ENCODE measurements at regions not wholly inside any gene's neighbourhood (a gene's known extent, or its start where the extent isn't known, plus 50 kb on each side); places are given as distances from the start of the nearest gene placed in this dataset.

DNA sequence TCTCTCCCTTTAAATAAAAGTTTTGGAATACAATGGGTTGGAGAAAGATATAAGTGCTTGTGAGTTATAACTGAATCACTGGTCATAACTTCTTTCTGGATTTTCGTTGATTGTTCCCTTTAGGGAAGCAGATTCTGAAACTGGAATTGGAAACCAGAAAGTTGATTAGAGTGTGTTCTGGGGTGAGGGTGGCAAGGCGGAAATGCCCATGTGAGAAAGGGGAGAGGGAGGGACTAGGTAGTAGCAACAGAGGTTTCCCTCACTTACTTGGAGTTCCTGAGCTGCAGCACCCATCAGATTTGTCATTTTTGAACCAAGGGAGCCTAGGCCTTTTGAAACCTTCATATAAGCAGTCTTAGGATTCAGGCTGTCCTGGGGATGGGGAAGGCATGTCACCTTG is 453.4 kb downstream of the KCNJ3 start:
- Histone ChIP-seq H3K9me1 (replicated peaks; ENCODE audit: control insufficient read depth, extremely low read depth, insufficient read depth, low read length) (no peaks in the 10 kb centered on the region), H2AFZ (ENCODE audit: low read depth, low read length) (no peak overlapping the region), H4K20me1 (replicated peaks; ENCODE audit: control insufficient read depth, extremely low read depth, insufficient read depth, low read length) (no peaks in the 10 kb centered on the region), H3K27me3 (ENCODE audit: control insufficient read depth in 2 of 2, insufficient read depth in 2 of 2, low read length in 2 of 2) (no peaks in the 10 kb centered on the region), H3K27ac (ENCODE audit: insufficient read depth, low read depth, low read length) (no peak overlapping the region), H3K36me3 (ENCODE audit: control insufficient read depth in 2 of 2, extremely low read depth in 1 of 2, insufficient read depth in 2 of 2, low read length in 2 of 2) (no peaks in the 10 kb centered on the region), H3K9ac (replicated peaks; ENCODE audit: extremely low read depth, insufficient read depth, low read length) (no peak overlapping the region), H3K4me3 (replicated peaks in 1 of 3; ENCODE audit: insufficient read depth in 1 of 3, low read depth in 1 of 3, low read length in 3 of 3) (no peak overlapping the region), H3K4me2 (ENCODE audit: insufficient read depth, low read length) (no peak overlapping the region), H3K9me3 (replicated peaks; ENCODE audit: control insufficient read depth, insufficient read depth, low read length) (no peaks in the 10 kb centered on the region), H3K79me2 (ENCODE audit: control insufficient read depth, insufficient read depth, low read length) (no peaks in the 10 kb centered on the region), H3K4me1 (ENCODE audit: control insufficient read depth, extremely low read depth, insufficient read depth, low read length) (no peaks in the 10 kb centered on the region)
- ChIA-PET POLR2A (no interaction called here), CTCF (interaction anchor here (0.5 to 1.3 kb wide), 6 partner anchors 9 to 750 kb away, joined by 3 to 5 read pairs (median 3); no protein-coding TSS in a partner anchor)
- dilution Hi-C loops (cut with MboI; ENCODE audit: extremely low pct_ligation_motif_present, low sequenced_read_pairs) (no loop called here), intact Hi-C loops (cut with micrococcal nuclease) (no loop called here)
- no peak for TF ChIP-seq EZH2 (IDR thresholded peaks at IDR 0.05; ENCODE audit: borderline replicate concordance, low read depth, low read length, severe bottlenecking)
- TF ChIP-seq MYC (IDR thresholded peaks at IDR 0.05; ENCODE audit: low read depth, low read length) = no peak
- TF ChIP-seq, protein P1, sequence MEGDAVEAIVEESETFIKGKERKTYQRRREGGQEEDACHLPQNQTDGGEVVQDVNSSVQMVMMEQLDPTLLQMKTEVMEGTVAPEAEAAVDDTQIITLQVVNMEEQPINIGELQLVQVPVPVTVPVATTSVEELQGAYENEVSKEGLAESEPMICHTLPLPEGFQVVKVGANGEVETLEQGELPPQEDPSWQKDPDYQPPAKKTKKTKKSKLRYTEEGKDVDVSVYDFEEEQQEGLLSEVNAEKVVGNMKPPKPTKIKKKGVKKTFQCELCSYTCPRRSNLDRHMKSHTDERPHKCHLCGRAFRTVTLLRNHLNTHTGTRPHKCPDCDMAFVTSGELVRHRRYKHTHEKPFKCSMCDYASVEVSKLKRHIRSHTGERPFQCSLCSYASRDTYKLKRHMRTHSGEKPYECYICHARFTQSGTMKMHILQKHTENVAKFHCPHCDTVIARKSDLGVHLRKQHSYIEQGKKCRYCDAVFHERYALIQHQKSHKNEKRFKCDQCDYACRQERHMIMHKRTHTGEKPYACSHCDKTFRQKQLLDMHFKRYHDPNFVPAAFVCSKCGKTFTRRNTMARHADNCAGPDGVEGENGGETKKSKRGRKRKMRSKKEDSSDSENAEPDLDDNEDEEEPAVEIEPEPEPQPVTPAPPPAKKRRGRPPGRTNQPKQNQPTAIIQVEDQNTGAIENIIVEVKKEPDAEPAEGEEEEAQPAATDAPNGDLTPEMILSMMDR (IDR thresholded peaks at IDR 0.05; ENCODE audit: extremely low read depth in 1 of 2, insufficient read depth in 1 of 2, low read depth in 1 of 2, low read length in 2 of 2) = no peak
- TF ChIP-seq GATA2 (IDR thresholded peaks at IDR 0.05; ENCODE audit: insufficient read depth, insufficient read length, low read depth, low read length) = no peak
- TF ChIP-seq POLR2AphosphoS5 (IDR thresholded peaks at IDR 0.05; ENCODE audit: insufficient read depth, low read depth, low read length) = no peak
- TF ChIP-seq POLR2A (IDR thresholded peaks at IDR 0.05; ENCODE audit: low read depth, low read length) = no peak
- no peak for TF ChIP-seq FOS (IDR thresholded peaks at IDR 0.05; ENCODE audit: borderline replicate concordance, insufficient read depth, low read length)
- TF ChIP-seq, protein P2, sequence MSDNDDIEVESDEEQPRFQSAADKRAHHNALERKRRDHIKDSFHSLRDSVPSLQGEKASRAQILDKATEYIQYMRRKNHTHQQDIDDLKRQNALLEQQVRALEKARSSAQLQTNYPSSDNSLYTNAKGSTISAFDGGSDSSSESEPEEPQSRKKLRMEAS (IDR thresholded peaks at IDR 0.05; ENCODE audit: insufficient read depth, insufficient read length) = no peak
- TF ChIP-seq JUN (IDR thresholded peaks at IDR 0.05; ENCODE audit: borderline replicate concordance, insufficient read depth, insufficient read length, low read depth) = no peak
- DNase-seq (ENCODE audit: low read depth, low spot score) = no peak
- FAIRE-seq = no peak
- BruUV-seq (replicated peaks) = no TSS peak
